Sigmoid colon (tissue), 4 donors: ENCODE measurements at regions not wholly inside any gene's neighbourhood (a gene's known extent, or its start where the extent isn't known, plus 50 kb on each side); places are given as distances from the start of the nearest gene placed in this dataset.

Source experiments
- CTCF ChIP-seq, 4 experiments: fragments of 450-650 bp in 3 of 4; fragments of 200-600 bp in 1 of 4; IDR thresholded peaks; one replicate each; pipeline ENCODE4 v1.5.1; 2016 to 2019; ENCODE audit warnings: antibody characterized with exemption in 4 of 4, mild to moderate bottlenecking in 3 of 4, moderate library complexity in 2 of 4
- EP300 ChIP-seq, 4 donors: sonication (generic); formaldehyde crosslinking; IDR thresholded peaks; one replicate each; pipeline ENCODE4 v1.6.1; 2017; ENCODE audit warnings: antibody characterized with exemption in 4 of 4
- POLR2A ChIP-seq, 2 donors: fragments of 450-650 bp; IDR thresholded peaks; one replicate each; pipeline ENCODE4 v1.6.1; 2016; ENCODE audit warnings: antibody characterized with exemption in 2 of 2, mild to moderate bottlenecking in 2 of 2, moderate library complexity in 2 of 2
- POLR2AphosphoS5 ChIP-seq, 4 donors: sonication (generic); formaldehyde crosslinking; IDR thresholded peaks; one replicate each; pipeline ENCODE4 v1.6.1; 2017; ENCODE audit warnings: antibody characterized with exemption in 4 of 4

GRCh38 chr13:99709134-99709533 is 207.9 kb downstream of the TM9SF2 start:
- TF ChIP-seq POLR2AphosphoS5 (IDR thresholded peaks at IDR 0.05) (no peak), POLR2A (IDR thresholded peaks at IDR 0.05) (no peak), CTCF (IDR thresholded peaks at IDR 0.05) (no peak), EP300 (IDR thresholded peaks at IDR 0.05) (no peak)
